ENCODE measurements at regions not wholly inside any gene's neighbourhood (a gene's known extent, or its start where the extent isn't known, plus 50 kb on each side); places are given as distances from the start of the nearest gene placed in this dataset.

- DNase-seq (ENCODE audit: low spot score), result no peak
Observed at GRCh38 chr3:160169139-160169976, 55.9 kb upstream of the C3orf80 start.

- no peak for DNase-seq (ENCODE audit: low spot score)
Observed at GRCh38 chr3:160170409-160171370, 54.5 kb upstream of the C3orf80 start.

- DNase-seq (ENCODE audit: low spot score), result no peak
Observed at GRCh38 chr3:160171813-160172212, 53.4 kb upstream of the C3orf80 start.

- DNase-seq (ENCODE audit: low spot score), result no peak
Observed at GRCh38 chr3:160174621-160175020, 50.6 kb upstream of the C3orf80 start.
